ENCODE measurements at regions not wholly inside any gene's neighbourhood (a gene's known extent, or its start where the extent isn't known, plus 50 kb on each side); places are given as distances from the start of the nearest gene placed in this dataset.

- no peaks in the 10 kb centered on the region for H3K9me3 ChIP-seq (ENCODE audit: insufficient read depth, low read depth, low read length)
- H3K9ac ChIP-seq (ENCODE audit: low read length) = no peak overlapping the region
- H3K27ac ChIP-seq (ENCODE audit: low read depth, low read length) = no peak overlapping the region
- H3K27me3 ChIP-seq (ENCODE audit: insufficient read depth, low read length) = no peaks in the 10 kb centered on the region
- FAIRE-seq (no peak), DNase-seq (ENCODE audit: low read depth) (no peak)
- H3K4me1 ChIP-seq (ENCODE audit: insufficient read depth, low read length) = no peaks in the 10 kb centered on the region
- H3K4me3 ChIP-seq (ENCODE audit: insufficient read depth, low read depth, low read length) = no peak overlapping the region
- no peaks in the 10 kb centered on the region for H3K4me1 Mint-ChIP-seq (ENCODE audit: low read depth, unreplicated experiment)
- no peak overlapping the region for H3K27ac Mint-ChIP-seq (ENCODE audit: unreplicated experiment)
- H3K9me3 Mint-ChIP-seq (ENCODE audit: unreplicated experiment) = peaks cover 3% of the 10 kb centered on the region
- no peaks in the 10 kb centered on the region for H4K20me1 ChIP-seq (ENCODE audit: insufficient read depth, low read length)
- no peaks in the 10 kb centered on the region for H3K36me3 ChIP-seq (ENCODE audit: insufficient read depth, low read length)
- no peak overlapping the region for H3K4me2 ChIP-seq (ENCODE audit: low read length)
- H2AFZ ChIP-seq (ENCODE audit: low read depth, low read length) = no peak overlapping the region
- TF ChIP-seq, protein P1, sequence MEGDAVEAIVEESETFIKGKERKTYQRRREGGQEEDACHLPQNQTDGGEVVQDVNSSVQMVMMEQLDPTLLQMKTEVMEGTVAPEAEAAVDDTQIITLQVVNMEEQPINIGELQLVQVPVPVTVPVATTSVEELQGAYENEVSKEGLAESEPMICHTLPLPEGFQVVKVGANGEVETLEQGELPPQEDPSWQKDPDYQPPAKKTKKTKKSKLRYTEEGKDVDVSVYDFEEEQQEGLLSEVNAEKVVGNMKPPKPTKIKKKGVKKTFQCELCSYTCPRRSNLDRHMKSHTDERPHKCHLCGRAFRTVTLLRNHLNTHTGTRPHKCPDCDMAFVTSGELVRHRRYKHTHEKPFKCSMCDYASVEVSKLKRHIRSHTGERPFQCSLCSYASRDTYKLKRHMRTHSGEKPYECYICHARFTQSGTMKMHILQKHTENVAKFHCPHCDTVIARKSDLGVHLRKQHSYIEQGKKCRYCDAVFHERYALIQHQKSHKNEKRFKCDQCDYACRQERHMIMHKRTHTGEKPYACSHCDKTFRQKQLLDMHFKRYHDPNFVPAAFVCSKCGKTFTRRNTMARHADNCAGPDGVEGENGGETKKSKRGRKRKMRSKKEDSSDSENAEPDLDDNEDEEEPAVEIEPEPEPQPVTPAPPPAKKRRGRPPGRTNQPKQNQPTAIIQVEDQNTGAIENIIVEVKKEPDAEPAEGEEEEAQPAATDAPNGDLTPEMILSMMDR (IDR thresholded peaks at IDR 0.05; ENCODE audit: insufficient read depth, low read depth, low read length) = no peak
- no peak overlapping the region for H3K4me3 Mint-ChIP-seq (ENCODE audit: unreplicated experiment)
- H3K27me3 Mint-ChIP-seq (ENCODE audit: low read depth, unreplicated experiment) = no peaks in the 10 kb centered on the region
- H3K36me3 Mint-ChIP-seq (ENCODE audit: low read depth, unreplicated experiment) = no peaks in the 10 kb centered on the region
- H3K79me2 ChIP-seq (ENCODE audit: insufficient read depth, low read length) = no peaks in the 10 kb centered on the region
Measured at GRCh38 chr14:45434221-45434620, 181.2 kb upstream of the MIS18BP1 start.

GRCh38 chr14:45426685-45427282 lies 173.8 kb upstream of the MIS18BP1 start:
- TF ChIP-seq EZH2 (IDR thresholded peaks at IDR 0.05; ENCODE audit: insufficient read depth, low read length) = no peak
- TF ChIP-seq, protein P1 (IDR thresholded peaks at IDR 0.05; ENCODE audit: insufficient read depth, low read depth, low read length) = peak; percentile 67
- no peaks in the 10 kb centered on the region for H3K27me3 ChIP-seq (ENCODE audit: insufficient read depth, low read length)
- H3K79me2 ChIP-seq (ENCODE audit: insufficient read depth, low read length) = no peaks in the 10 kb centered on the region
- no peak overlapping the region for H3K27ac ChIP-seq (ENCODE audit: low read depth, low read length)
- no peak overlapping the region for H3K9ac ChIP-seq (ENCODE audit: low read length)
- H3K4me2 ChIP-seq (ENCODE audit: low read length) = no peak overlapping the region
- H2AFZ ChIP-seq (ENCODE audit: low read depth, low read length) = no peak overlapping the region
- H3K4me1 ChIP-seq (ENCODE audit: insufficient read depth, low read length) = no peaks in the 10 kb centered on the region
- Mint-ChIP-seq H3K4me1 (ENCODE audit: low read depth, unreplicated experiment) (no peaks in the 10 kb centered on the region), H3K27ac (ENCODE audit: unreplicated experiment) (no peak overlapping the region), H3K27me3 (ENCODE audit: low read depth, unreplicated experiment) (no peaks in the 10 kb centered on the region), H3K9me3 (ENCODE audit: unreplicated experiment) (peaks cover 3% of the 10 kb centered on the region), H3K4me3 (ENCODE audit: unreplicated experiment) (no peak overlapping the region), H3K36me3 (ENCODE audit: low read depth, unreplicated experiment) (no peaks in the 10 kb centered on the region)
- no peaks in the 10 kb centered on the region for H3K9me3 ChIP-seq (ENCODE audit: insufficient read depth, low read depth, low read length)
- H3K36me3 ChIP-seq (ENCODE audit: insufficient read depth, low read length) = no peaks in the 10 kb centered on the region
- no peak overlapping the region for H3K4me3 ChIP-seq (ENCODE audit: insufficient read depth, low read depth, low read length)
- H4K20me1 ChIP-seq (ENCODE audit: insufficient read depth, low read length) = no peaks in the 10 kb centered on the region
- FAIRE-seq = peak; percentile 60
- peak; percentile 11 for DNase-seq (ENCODE audit: low read depth)

GRCh38 chr14:45406942-45407341 lies 153.9 kb upstream of the MIS18BP1 start:
- H3K27me3 ChIP-seq (ENCODE audit: insufficient read depth, low read length) = no peaks in the 10 kb centered on the region
- no peaks in the 10 kb centered on the region for H3K36me3 Mint-ChIP-seq (ENCODE audit: low read depth, unreplicated experiment)
- DNase-seq (ENCODE audit: low read depth) (no peak), FAIRE-seq (no peak)
- no peak overlapping the region for H3K4me3 Mint-ChIP-seq (ENCODE audit: unreplicated experiment)
- H3K4me3 ChIP-seq (ENCODE audit: insufficient read depth, low read depth, low read length) = no peak overlapping the region
- no peaks in the 10 kb centered on the region for H3K27me3 Mint-ChIP-seq (ENCODE audit: low read depth, unreplicated experiment)
- H3K4me2 ChIP-seq (ENCODE audit: low read length) = no peak overlapping the region
- no peaks in the 10 kb centered on the region for H3K9me3 ChIP-seq (ENCODE audit: insufficient read depth, low read depth, low read length)
- no peak overlapping the region for H2AFZ ChIP-seq (ENCODE audit: low read depth, low read length)
- H3K27ac ChIP-seq (ENCODE audit: low read depth, low read length) = no peak overlapping the region
- TF ChIP-seq, protein P1 (IDR thresholded peaks at IDR 0.05; ENCODE audit: insufficient read depth, low read depth, low read length) = no peak
- TF ChIP-seq EZH2 (IDR thresholded peaks at IDR 0.05; ENCODE audit: insufficient read depth, low read length) = no peak
- no peaks in the 10 kb centered on the region for H4K20me1 ChIP-seq (ENCODE audit: insufficient read depth, low read length)
- no peaks in the 10 kb centered on the region for H3K4me1 ChIP-seq (ENCODE audit: insufficient read depth, low read length)
- no peaks in the 10 kb centered on the region for H3K36me3 ChIP-seq (ENCODE audit: insufficient read depth, low read length)
- H3K9me3 Mint-ChIP-seq (ENCODE audit: unreplicated experiment) = peaks cover 7% of the 10 kb centered on the region
- no peak overlapping the region for H3K27ac Mint-ChIP-seq (ENCODE audit: unreplicated experiment)
- H3K9ac ChIP-seq (ENCODE audit: low read length) = no peak overlapping the region
- no peaks in the 10 kb centered on the region for H3K79me2 ChIP-seq (ENCODE audit: insufficient read depth, low read length)
- H3K4me1 Mint-ChIP-seq (ENCODE audit: low read depth, unreplicated experiment) = no peaks in the 10 kb centered on the region
